PC-3 (cell line): ENCODE measurements at regions not wholly inside any gene's neighbourhood (a gene's known extent, or its start where the extent isn't known, plus 50 kb on each side); places are given as distances from the start of the nearest gene placed in this dataset.
"Not testable (repeated sequence)": the region's sequence is repeated elsewhere in the genome, so short reads cannot be mapped to it uniquely, and the experiment has no call there.

Source experiments
- ATAC-seq: fragments of 200-7000 bp; cut with Tn5 transposase; 2 replicates; pipeline ENCODE4 v1.9.1; 2020; ENCODE audit warnings: mild to moderate bottlenecking, moderate library complexity
- BruUV-seq: library from RNA; stranded (reverse); fragments of 400-500 nt; replicated peaks from 2 replicates; lab custom pipeline; 2021; lab: Mats Ljungman, UMichigan
- CTCF ChIA-PET: fragments of 300-600 bp; sonication (Branson Sonifier 250); formaldehyde crosslinking; loops from one replicate; lab custom pipeline; 2022; ENCODE audit warnings: antibody characterized with exemption; lab: Charles Lee
- POLR2A ChIA-PET: fragments of 300-600 bp; sonication (Branson Sonifier 250); formaldehyde crosslinking; loops from one replicate; lab custom pipeline; 2022; ENCODE audit warnings: antibody characterized with exemption; ENCODE audit not compliant: unreplicated experiment; lab: Charles Lee
- DNase-seq: peaks from one replicate; pipeline ENCODE4 v3.0.0-alpha.2; 2015
- H2AFZ ChIP-seq: fragments of 300-600 bp; sonication (generic); 2 replicates; pipeline ENCODE4 v1.6.0; 2016; ENCODE audit warnings: antibody characterized with exemption, low read length
- H3F3A ChIP-seq: fragments of 300-600 bp; sonication (generic); one replicate; pipeline ENCODE4 v1.6.0; 2017; ENCODE audit warnings: antibody characterized with exemption, low read length, control low read depth, mild to moderate bottlenecking; ENCODE audit not compliant: unreplicated experiment
- H3K27ac ChIP-seq: fragments of 300-600 bp; sonication (generic); 2 replicates; pipeline ENCODE4 v1.5.1; 2016; ENCODE audit warnings: mild to moderate bottlenecking, low read length
- H3K27me3 ChIP-seq: fragments of 300-600 bp; sonication (generic); 2 replicates; pipeline ENCODE4 v1.6.1; 2016; ENCODE audit warnings: low read length, mixed read lengths
- H3K36me3 ChIP-seq: fragments of 300-600 bp; sonication (generic); 2 replicates; pipeline ENCODE4 v1.6.1; 2016; ENCODE audit warnings: low read depth, mixed run types, low read length, mixed read lengths
- H3K4me1 ChIP-seq: fragments of 300-600 bp; sonication (generic); 2 replicates; pipeline ENCODE4 v1.5.1; 2016; ENCODE audit warnings: low read length; ENCODE audit not compliant: insufficient read depth
- H3K4me2 ChIP-seq: fragments of 300-600 bp; sonication (generic); 2 replicates; pipeline ENCODE4 v1.6.0; 2016; ENCODE audit warnings: low read length
- H3K4me3 ChIP-seq: fragments of 300-600 bp; sonication (generic); 2 replicates; pipeline ENCODE4 v1.5.1; 2016; ENCODE audit warnings: mild to moderate bottlenecking, low read length, mixed read lengths
- H3K79me2 ChIP-seq: fragments of 300-600 bp; sonication (generic); 2 replicates; pipeline ENCODE4 v1.6.1; 2017; ENCODE audit warnings: low read length, mixed read lengths
- H3K9ac ChIP-seq: fragments of 300-600 bp; sonication (generic); 2 replicates; pipeline ENCODE4 v1.6.0; 2016; ENCODE audit warnings: mild to moderate bottlenecking, low read length
- H3K9me2 ChIP-seq: fragments of 300-600 bp; sonication (generic); replicated peaks from 2 replicates; pipeline ENCODE4 v1.6.1; 2016; ENCODE audit warnings: mixed run types, low read length, mixed read lengths
- H3K9me3 ChIP-seq: fragments of 300-600 bp; sonication (generic); 2 replicates; pipeline ENCODE4 v1.6.1; 2016; ENCODE audit warnings: low read length, mixed read lengths
- H4K20me1 ChIP-seq: fragments of 300-600 bp; sonication (generic); 2 replicates; pipeline ENCODE4 v1.6.1; 2016; ENCODE audit warnings: low read length, mixed read lengths
- intact Hi-C: fragments of 100-400 bp; cut with micrococcal nuclease; formaldehyde crosslinking; loops from 2 replicates; pipeline ENCODE4 v1.9.0; 2023

GRCh38 chr7:75254238-75254637, 141.2 kb upstream of the TRIM73 start:
- CTCF ChIA-PET, intact Hi-C loops, H3K27ac ChIP-seq, H3K27me3 ChIP-seq, H3F3A ChIP-seq, BruUV-seq, ATAC-seq, H2AFZ ChIP-seq, H3K9me2 ChIP-seq, DNase-seq, H3K4me1 ChIP-seq, H4K20me1 ChIP-seq, H3K4me2 ChIP-seq, H3K36me3 ChIP-seq, H3K4me3 ChIP-seq, H3K9ac ChIP-seq, H3K79me2 ChIP-seq, POLR2A ChIA-PET, H3K9me3 ChIP-seq: not testable (repeated sequence)

DNA sequence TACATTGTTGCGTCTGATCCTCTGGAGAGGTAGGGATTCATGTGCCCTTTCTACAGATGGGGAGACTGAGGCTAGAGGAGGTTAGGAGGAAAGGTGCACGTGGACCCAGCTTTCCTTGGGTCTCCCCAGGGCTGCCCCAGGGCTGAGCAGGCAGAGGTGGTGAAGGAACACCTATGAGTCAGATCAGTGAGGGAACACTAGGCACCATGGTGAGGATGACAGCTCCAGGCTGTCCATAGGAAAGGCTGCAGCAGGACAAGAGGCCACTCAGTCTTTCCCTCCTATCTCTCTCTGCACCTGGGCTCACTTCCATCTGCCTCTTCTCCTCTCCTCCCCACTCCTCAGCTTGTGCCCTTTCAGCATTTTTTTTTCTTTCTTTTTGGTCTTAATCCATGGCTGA, 138.0 kb upstream of the TRIM73 start:
- H3K27me3 ChIP-seq, BruUV-seq, H3K9me3 ChIP-seq, intact Hi-C loops, POLR2A ChIA-PET, H3K9ac ChIP-seq, H3K4me1 ChIP-seq, H3K27ac ChIP-seq, H4K20me1 ChIP-seq, H3F3A ChIP-seq, CTCF ChIA-PET, H2AFZ ChIP-seq, H3K9me2 ChIP-seq, DNase-seq, H3K4me2 ChIP-seq, H3K36me3 ChIP-seq, H3K79me2 ChIP-seq, H3K4me3 ChIP-seq: not testable (repeated sequence)
- peak; percentile 56; the same call in 1 of the 2 replicates for ATAC-seq

GRCh38 chr7:75259454-75260003, 135.9 kb upstream of the TRIM73 start:
- H3K4me2 ChIP-seq, ATAC-seq, CTCF ChIA-PET, H3K79me2 ChIP-seq, BruUV-seq, H3F3A ChIP-seq, H3K9me2 ChIP-seq, DNase-seq, H3K27ac ChIP-seq, intact Hi-C loops, H3K4me1 ChIP-seq, H3K36me3 ChIP-seq, H3K9ac ChIP-seq, H2AFZ ChIP-seq, H4K20me1 ChIP-seq, H3K4me3 ChIP-seq, H3K27me3 ChIP-seq, H3K9me3 ChIP-seq, POLR2A ChIA-PET: not testable (repeated sequence)

- H3K79me2 ChIP-seq, H3K9me2 ChIP-seq, H3K4me3 ChIP-seq, BruUV-seq, H3K27me3 ChIP-seq, H3K4me1 ChIP-seq, intact Hi-C loops, H4K20me1 ChIP-seq, DNase-seq, H2AFZ ChIP-seq, H3K27ac ChIP-seq, H3K9me3 ChIP-seq, H3K4me2 ChIP-seq, H3K36me3 ChIP-seq, POLR2A ChIA-PET, ATAC-seq, CTCF ChIA-PET, H3F3A ChIP-seq, H3K9ac ChIP-seq: not testable (repeated sequence)
These were observed 133.8 kb upstream of the TRIM73 start for GRCh38 chr7:75261660-75262059.

GRCh38 chr7:75268158-75268557, 127.3 kb upstream of the TRIM73 start:
- H3K4me2 ChIP-seq, H3K79me2 ChIP-seq, H2AFZ ChIP-seq, H3K27ac ChIP-seq, intact Hi-C loops, H3K36me3 ChIP-seq, H3F3A ChIP-seq, H3K9me2 ChIP-seq, POLR2A ChIA-PET, H3K4me1 ChIP-seq, H4K20me1 ChIP-seq, H3K9me3 ChIP-seq, H3K9ac ChIP-seq, H3K27me3 ChIP-seq, H3K4me3 ChIP-seq, DNase-seq, BruUV-seq, CTCF ChIA-PET: not testable (repeated sequence)
- ATAC-seq, result peak; percentile 97

DNA sequence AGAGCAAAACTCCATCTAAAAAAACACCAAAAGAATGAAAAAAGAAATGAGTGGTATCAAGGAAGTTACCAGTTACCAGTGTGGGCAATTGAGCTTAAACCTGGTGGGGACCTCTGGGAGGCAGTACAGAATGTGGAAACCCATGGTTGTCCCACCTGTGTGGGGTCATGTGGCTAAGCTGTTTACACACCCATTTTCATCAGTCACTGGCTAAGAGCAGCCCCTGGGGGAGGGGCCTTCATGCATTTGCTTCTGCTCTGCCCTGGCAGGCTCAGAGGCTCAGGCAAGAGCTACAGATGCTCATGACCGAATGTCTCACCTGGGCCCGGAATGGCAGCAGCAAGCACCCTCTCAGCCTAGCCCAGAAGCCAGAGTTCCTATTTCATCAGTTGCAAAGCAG, 126.3 kb upstream of the TRIM73 start:
- H3K79me2 ChIP-seq, H3K4me3 ChIP-seq, H3K9me2 ChIP-seq, H3K27ac ChIP-seq, ATAC-seq, BruUV-seq, H3K36me3 ChIP-seq, POLR2A ChIA-PET, H3K9me3 ChIP-seq, H3K9ac ChIP-seq, H3K4me2 ChIP-seq, CTCF ChIA-PET, H3K4me1 ChIP-seq, H3F3A ChIP-seq, H2AFZ ChIP-seq, H4K20me1 ChIP-seq, DNase-seq, H3K27me3 ChIP-seq, intact Hi-C loops: not testable (repeated sequence)

GRCh38 chr7:75274114-75274513, 121.3 kb upstream of the TRIM73 start:
- H3K27me3 ChIP-seq, H3K4me1 ChIP-seq, H4K20me1 ChIP-seq, H3K4me3 ChIP-seq, H3K36me3 ChIP-seq, H3K79me2 ChIP-seq, DNase-seq, BruUV-seq, CTCF ChIA-PET, H3K27ac ChIP-seq, H3K9me3 ChIP-seq, H3K9ac ChIP-seq, H3F3A ChIP-seq, POLR2A ChIA-PET, H3K4me2 ChIP-seq, H3K9me2 ChIP-seq, intact Hi-C loops, ATAC-seq, H2AFZ ChIP-seq: not testable (repeated sequence)
